ENCODE measurements at regions not wholly inside any gene's neighbourhood (a gene's known extent, or its start where the extent isn't known, plus 50 kb on each side); places are given as distances from the start of the nearest gene placed in this dataset.

- no peak overlapping the region for H3K27ac ChIP-seq
- H3K9me3 ChIP-seq = no peaks in the 10 kb centered on the region
- H3K4me3 ChIP-seq = no peak overlapping the region
- FAIRE-seq (no peak), DNase-seq (ENCODE audit: low read depth in 1 of 2, low spot score in 1 of 2) (no peak), ATAC-seq (no peak)
- TF ChIP-seq CHD2 (IDR thresholded peaks at IDR 0.05; ENCODE audit: low read length, partially characterized antibody) (no peak), ESRRA (IDR thresholded peaks at IDR 0.05; ENCODE audit: borderline replicate concordance, low read length) (no peak), JUN (IDR thresholded peaks at IDR 0.05) (no peak), FOSB (CRISPR knock-in tag; IDR thresholded peaks at IDR 0.05) (no peak), TP53 (CRISPR knock-in tag; IDR thresholded peaks at IDR 0.05) (no peak), HMGXB4 (CRISPR knock-in tag; IDR thresholded peaks at IDR 0.05; ENCODE audit: borderline replicate concordance) (no peak), FOXS1 (CRISPR knock-in tag; IDR thresholded peaks at IDR 0.05) (no peak), CHD4 (IDR thresholded peaks at IDR 0.05; ENCODE audit: borderline replicate concordance) (no peak), HOXA7 (CRISPR knock-in tag; IDR thresholded peaks at IDR 0.05) (no peak), ZFP36 (IDR thresholded peaks at IDR 0.05; ENCODE audit: borderline replicate concordance, partially characterized antibody) (no peak)
- CTCF ChIA-PET = no interaction called here
- no peak overlapping the region for H3K4me2 ChIP-seq
- POLR2A ChIA-PET = no interaction called here
- H3K4me1 ChIP-seq = no peaks in the 10 kb centered on the region
- 29% methylated on average over 1 of the region's 1 CpG for WGBS (ENCODE audit: missing lambda C conversion rate)
These were observed 320.1 kb upstream of the PKDCC start for GRCh38 chr2:41727711-41728110.

- Histone ChIP-seq H3K4me1 (no peaks in the 10 kb centered on the region), H3K4me2 (no peak overlapping the region), H3K27ac (no peak overlapping the region), H3K4me3 (no peak overlapping the region), H3K9me3 (no peaks in the 10 kb centered on the region)
- DNase-seq (ENCODE audit: low read depth in 1 of 2, low spot score in 1 of 2) (no peak), ATAC-seq (no peak), FAIRE-seq (no peak)
- 11% methylated on average over 5 of the region's 5 CpGs for WGBS (ENCODE audit: missing lambda C conversion rate)
- POLR2A ChIA-PET = no interaction called here
- CTCF ChIA-PET = no interaction called here
- no peak for TF ChIP-seq KDM5A (IDR thresholded peaks at IDR 0.05)
- no peak for TF ChIP-seq CBX2 (IDR thresholded peaks at IDR 0.05; ENCODE audit: borderline replicate concordance, low read depth)
- TF ChIP-seq ELK1 (IDR thresholded peaks at IDR 0.05; ENCODE audit: low read depth, low read length) = no peak
These were observed 319.0 kb upstream of the PKDCC start for GRCh38 chr2:41728788-41729338.

DNA sequence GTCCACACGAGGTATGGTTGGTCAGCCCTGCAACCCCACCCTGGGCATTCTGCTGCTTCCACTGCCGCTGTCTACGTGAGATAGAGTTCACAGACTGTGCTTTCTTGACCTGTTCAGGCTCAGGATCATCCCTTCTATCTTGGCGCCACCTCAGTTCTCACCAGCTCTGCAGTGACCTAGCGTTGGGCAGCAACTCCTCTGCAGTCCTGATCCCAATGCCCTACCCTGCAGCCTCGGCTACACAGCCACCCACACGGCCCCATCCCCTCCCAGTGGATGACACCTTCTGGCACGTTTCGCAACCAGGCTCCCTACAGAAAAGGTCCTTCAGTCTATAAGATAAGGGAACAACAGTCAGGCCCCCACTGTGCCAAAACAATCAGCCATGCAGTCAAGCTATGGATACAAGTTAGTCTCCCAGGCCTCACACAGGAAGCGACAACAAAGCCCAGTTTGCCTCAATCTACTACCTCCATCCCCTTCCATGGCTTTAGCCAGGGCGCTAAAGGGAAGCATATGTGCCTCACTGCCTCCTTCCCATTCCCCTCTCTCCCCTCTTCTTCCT, 317.9 kb upstream of the PKDCC start:
- CTCF ChIA-PET = no interaction called here
- no peak overlapping the region for H3K4me3 ChIP-seq
- 48% methylated on average over 11 of the region's 11 CpGs for WGBS (ENCODE audit: missing lambda C conversion rate)
- FAIRE-seq (no peak), DNase-seq (ENCODE audit: low read depth in 1 of 2, low spot score in 1 of 2) (no peak), ATAC-seq (no peak; a peak in 1 of 6 replicates)
- no peak overlapping the region for H3K27ac ChIP-seq
- no peaks in the 10 kb centered on the region for H3K9me3 ChIP-seq
- no peaks in the 10 kb centered on the region for H3K4me1 ChIP-seq
- H3K4me2 ChIP-seq = no peak overlapping the region
- POLR2A ChIA-PET = no interaction called here
- TF ChIP-seq JUNB (IDR thresholded peaks at IDR 0.05) (no peak), CHD2 (IDR thresholded peaks at IDR 0.05; ENCODE audit: low read length, partially characterized antibody) (no peak), HOXA7 (CRISPR knock-in tag; IDR thresholded peaks at IDR 0.05) (no peak), CBX8 (IDR thresholded peaks at IDR 0.05) (no peak), GATA3 (IDR thresholded peaks at IDR 0.05; ENCODE audit: borderline replicate concordance) (no peak)
- TF ChIP-seq, protein P1, sequence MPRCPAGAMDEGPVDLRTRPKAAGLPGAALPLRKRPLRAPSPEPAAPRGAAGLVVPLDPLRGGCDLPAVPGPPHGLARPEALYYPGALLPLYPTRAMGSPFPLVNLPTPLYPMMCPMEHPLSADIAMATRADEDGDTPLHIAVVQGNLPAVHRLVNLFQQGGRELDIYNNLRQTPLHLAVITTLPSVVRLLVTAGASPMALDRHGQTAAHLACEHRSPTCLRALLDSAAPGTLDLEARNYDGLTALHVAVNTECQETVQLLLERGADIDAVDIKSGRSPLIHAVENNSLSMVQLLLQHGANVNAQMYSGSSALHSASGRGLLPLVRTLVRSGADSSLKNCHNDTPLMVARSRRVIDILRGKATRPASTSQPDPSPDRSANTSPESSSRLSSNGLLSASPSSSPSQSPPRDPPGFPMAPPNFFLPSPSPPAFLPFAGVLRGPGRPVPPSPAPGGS (IDR thresholded peaks at IDR 0.05) = no peak

Data from A549 (cell line).